ENCODE measurements at regions not wholly inside any gene's neighbourhood (a gene's known extent, or its start where the extent isn't known, plus 50 kb on each side); places are given as distances from the start of the nearest gene placed in this dataset.

DNA sequence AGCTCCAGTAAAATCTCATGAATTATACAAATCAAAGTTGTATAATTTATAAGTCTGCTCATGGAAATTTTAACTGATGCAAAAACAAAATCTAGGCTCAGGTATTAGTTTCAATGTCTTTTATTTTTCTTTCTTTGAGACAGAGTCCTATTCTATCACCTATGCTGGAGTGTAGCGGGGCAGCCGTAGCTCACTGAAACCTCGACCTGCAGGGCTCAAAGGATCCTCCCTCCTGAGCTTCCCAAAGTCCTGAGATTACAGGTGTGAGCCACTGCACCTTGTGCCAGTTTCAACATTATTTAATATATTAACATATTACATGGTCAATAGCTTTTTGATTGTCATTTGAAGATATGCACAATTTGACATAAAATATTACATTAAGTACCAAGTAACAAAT lies 678.7 kb downstream of the ARAP2 start:
- DNase-seq (ENCODE audit: missing footprints) (no peak), ATAC-seq (no peak)
- intact Hi-C loops (cut with DNase I), result no loop called here

DNA sequence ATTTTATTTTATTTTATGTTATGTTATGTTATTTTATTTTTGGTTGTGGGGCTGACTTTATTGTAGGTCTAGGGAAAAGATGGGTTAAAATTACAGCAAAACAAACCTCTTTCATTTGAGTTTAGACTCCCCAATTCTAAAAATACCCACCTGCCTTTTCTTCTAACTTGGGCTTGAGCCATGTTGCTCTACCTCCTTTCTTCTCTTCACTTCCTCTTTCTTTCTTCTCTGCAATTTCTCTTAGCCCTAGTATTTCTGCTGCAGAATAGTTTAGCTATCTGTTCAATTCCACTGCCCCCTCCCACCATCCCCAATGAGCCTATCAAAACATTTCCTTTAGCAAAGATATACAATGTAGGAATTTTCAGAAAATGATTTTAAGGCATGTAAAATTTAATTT lies 653.3 kb downstream of the ARAP2 start:
- intact Hi-C loops (cut with DNase I), result no loop called here
- ATAC-seq (no peak), DNase-seq (ENCODE audit: missing footprints) (no peak)

DNA sequence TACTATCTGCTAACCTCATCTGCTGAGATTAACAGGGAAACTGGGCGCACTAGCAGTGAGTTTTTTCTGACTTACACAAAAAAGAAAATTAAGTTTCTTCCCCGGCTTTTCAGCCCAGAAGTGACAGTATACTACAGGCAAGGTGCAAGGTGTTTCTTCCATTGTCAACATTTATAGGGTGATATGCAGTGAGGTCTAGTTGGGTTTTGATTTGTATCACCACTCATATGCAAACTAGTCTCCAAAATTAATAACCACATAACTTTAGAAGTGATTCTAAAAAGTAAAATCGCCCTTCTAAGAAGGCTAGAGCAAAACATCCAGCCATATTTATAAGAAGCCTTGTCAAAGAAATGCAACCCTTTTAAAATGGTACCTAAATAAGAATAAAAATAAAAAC lies 640.1 kb downstream of the ARAP2 start:
- DNase-seq (ENCODE audit: missing footprints), result no peak
- intact Hi-C loops (cut with DNase I), result no loop called here
- ATAC-seq, result no peak

DNA sequence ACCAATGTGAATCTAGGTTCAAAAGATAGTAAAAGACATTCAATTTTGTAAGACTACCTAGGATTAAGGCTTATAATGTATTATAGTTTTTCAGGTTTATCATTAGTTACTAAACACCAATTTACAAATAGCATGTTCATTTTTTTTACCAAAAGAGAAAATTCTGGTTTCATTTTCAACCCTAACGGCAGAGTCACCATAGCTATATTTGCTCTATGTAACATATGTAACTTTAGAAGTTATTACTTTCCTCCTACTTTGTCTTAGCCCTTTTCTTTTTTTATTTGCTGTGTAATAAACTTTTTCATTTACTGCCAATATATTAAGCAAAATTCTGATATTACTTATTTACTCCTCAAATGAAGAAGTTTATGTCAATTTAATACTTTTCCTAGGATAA lies 639.6 kb downstream of the ARAP2 start:
- intact Hi-C loops (cut with DNase I), result no loop called here
- ATAC-seq, result no peak
- DNase-seq (ENCODE audit: missing footprints), result no peak

DNA sequence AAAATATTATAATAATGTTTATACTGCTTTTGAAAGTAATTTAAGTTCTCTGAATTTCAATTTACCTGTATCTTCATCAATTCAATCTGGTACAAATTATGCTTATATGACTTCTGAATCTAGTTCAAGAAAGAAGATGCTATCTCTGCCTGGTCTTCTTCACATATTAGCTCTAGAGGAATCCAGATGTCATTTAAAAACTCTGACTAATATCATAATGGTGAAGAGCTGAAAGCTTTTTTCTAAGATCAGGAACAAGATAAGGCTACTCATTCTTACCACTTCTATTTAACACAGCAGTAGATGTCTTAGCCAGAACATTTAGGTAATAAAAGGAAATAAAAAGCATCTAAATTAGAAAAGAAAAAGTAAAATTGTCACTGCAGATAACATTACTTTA lies 636.1 kb downstream of the ARAP2 start:
- no peak for ATAC-seq
- no peak for DNase-seq (ENCODE audit: missing footprints)
- intact Hi-C loops (cut with DNase I), result no loop called here

DNA sequence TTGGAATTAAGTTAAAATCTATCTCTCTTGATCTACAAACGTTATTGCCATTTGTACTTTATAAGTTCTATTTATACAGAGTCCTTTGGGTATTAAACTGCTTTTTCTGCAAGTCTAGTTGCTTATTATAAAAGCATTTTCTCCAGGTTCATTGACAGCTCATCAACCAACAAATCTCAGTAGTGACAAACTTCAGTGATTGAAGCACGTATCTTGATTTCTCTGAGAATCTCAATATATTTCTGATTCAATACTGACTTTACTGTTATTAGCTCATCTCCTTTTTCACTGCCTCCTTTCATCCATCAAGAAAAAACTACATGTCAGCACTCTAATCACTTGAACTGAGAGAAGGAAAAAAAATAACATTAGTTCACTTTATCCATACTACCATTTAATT lies 630.2 kb downstream of the ARAP2 start:
- ATAC-seq, result no peak
- intact Hi-C loops (cut with DNase I), result no loop called here
- no peak for DNase-seq (ENCODE audit: missing footprints)

GRCh38 chr4:35639929-35640328 lies 604.4 kb downstream of the ARAP2 start:
- intact Hi-C loops (cut with DNase I), result no loop called here
- DNase-seq (ENCODE audit: missing footprints) (no peak), ATAC-seq (no peak)

GRCh38 chr4:35643661-35644060 lies 600.7 kb downstream of the ARAP2 start:
- no peak for ATAC-seq
- intact Hi-C loops (cut with DNase I), result no loop called here
- no peak for DNase-seq (ENCODE audit: missing footprints)

DNA sequence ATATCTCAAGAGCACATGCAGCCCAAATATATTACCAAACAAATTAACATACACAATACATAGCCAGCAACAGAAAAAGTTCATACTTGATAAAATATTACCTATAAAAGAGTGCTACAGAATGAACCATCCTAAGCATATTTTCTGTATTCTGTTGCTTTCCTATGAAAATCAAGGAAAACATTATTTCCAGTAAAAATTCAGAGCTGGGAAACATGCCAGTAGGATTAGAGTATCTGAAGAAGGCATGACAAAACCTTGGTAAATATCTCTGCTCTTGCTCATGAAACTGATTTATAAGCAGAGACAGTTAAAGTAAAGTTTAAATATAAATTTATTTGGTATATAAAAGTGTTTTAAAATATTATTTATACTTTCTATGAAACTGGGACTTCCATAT lies 599.7 kb downstream of the ARAP2 start:
- no peak for ATAC-seq
- intact Hi-C loops (cut with DNase I), result no loop called here
- no peak for DNase-seq (ENCODE audit: missing footprints)

- intact Hi-C loops (cut with DNase I), result no loop called here
- ATAC-seq (no peak), DNase-seq (ENCODE audit: missing footprints) (no peak)
These were observed 595.3 kb downstream of the ARAP2 start for GRCh38 chr4:35649011-35649410.

GRCh38 chr4:35649778-35650177 lies 594.5 kb downstream of the ARAP2 start:
- intact Hi-C loops (cut with DNase I), result no loop called here
- ATAC-seq (no peak), DNase-seq (ENCODE audit: missing footprints) (no peak)

DNA sequence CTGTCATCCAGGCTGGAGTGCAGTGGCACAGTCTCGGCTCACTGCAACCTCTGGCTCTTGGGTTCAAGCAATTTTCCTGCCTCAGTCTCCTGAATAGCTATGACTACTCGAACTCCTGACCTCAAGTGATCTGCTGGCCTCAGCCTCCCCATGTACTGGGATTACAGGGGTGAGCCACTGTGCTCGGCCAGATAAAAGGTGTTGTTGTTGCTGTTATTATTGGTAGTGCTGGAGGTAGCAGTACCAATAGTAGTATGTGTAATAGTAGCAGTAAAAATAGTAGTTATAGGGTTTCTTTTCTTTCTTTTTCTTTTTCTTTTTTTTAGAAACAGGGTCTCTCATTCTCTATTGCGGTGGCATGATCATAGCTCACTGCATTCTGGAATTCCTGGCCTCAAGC lies 592.1 kb downstream of the ARAP2 start:
- intact Hi-C loops (cut with DNase I), result no loop called here
- DNase-seq (ENCODE audit: missing footprints) (no peak), ATAC-seq (no peak)

DNA sequence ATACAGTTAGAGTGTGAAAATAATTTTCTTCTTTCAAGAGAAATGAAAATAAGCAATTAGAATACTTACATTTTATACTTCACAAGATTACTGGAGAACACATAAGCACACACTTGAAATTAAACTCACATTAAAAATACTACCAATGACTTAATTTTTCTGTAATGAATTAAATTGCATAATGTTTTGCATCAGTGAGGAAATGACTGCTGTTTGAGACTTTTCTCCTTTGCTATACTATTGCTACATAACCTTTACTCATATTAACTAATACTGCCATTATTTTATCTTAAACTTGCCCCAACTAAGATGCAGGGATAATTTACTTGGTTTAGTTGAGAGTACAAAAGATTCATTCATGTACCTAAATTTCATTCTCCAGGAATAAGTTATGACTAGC lies 590.9 kb downstream of the ARAP2 start:
- intact Hi-C loops (cut with DNase I), result no loop called here
- ATAC-seq (no peak), DNase-seq (ENCODE audit: missing footprints) (no peak)

DNA sequence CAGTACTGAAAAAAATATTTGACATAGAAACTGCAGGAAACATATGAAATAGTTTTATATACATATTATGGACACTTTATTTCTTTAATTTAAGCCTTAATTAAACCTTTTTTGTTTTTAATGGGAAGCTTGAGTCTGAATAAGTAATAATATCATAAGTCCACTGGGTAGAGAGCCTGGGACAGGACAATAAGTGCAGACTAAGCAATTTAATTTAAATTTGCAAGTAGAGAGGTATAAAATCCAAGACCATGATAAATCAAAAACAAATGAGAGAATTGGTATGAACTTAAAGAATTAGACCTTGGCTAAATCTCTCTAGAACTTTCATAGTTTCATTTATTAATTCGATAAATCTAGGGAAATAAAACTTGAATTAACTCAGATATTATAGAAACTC lies 571.2 kb downstream of the ARAP2 start:
- intact Hi-C loops (cut with DNase I), result no loop called here
- no peak for ATAC-seq

GRCh38 chr4:35684755-35685154 lies 559.6 kb downstream of the ARAP2 start:
- intact Hi-C loops (cut with DNase I), result no loop called here
- DNase-seq (ENCODE audit: missing footprints) (no peak), ATAC-seq (no peak)

More for the DNA sequence above, 571.2 kb downstream of the ARAP2 start:
- DNase-seq (ENCODE audit: missing footprints), result no peak

GRCh38 chr4:35689870-35690269 lies 554.4 kb downstream of the ARAP2 start:
- DNase-seq (ENCODE audit: missing footprints) (no peak), ATAC-seq (no peak)
- intact Hi-C loops (cut with DNase I), result no loop called here

- ATAC-seq (no peak), DNase-seq (ENCODE audit: missing footprints) (no peak)
- intact Hi-C loops (cut with DNase I), result no loop called here
These were observed 554.0 kb downstream of the ARAP2 start for GRCh38 chr4:35690271-35690670.

DNA sequence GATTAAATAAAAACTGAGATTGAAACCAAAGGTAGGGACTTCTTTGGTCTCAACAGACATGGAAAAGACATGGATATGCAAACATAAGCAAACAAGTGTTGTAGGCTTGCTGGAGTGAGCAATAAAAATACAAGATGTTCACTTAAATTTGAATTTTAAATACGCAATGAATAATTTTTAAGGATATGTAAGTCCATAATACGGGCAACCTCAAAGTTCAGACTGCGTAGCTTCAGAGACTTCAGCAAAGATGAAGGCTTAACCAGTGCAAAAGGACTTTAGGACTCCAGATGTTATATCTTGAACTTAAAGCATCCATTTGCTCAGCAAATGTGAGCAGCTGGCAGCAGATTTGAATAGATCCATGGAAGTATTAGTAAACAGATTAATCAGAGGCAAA lies 549.3 kb downstream of the ARAP2 start:
- ATAC-seq, result no peak
- intact Hi-C loops (cut with DNase I), result no loop called here
- DNase-seq (ENCODE audit: missing footprints), result no peak

DNA sequence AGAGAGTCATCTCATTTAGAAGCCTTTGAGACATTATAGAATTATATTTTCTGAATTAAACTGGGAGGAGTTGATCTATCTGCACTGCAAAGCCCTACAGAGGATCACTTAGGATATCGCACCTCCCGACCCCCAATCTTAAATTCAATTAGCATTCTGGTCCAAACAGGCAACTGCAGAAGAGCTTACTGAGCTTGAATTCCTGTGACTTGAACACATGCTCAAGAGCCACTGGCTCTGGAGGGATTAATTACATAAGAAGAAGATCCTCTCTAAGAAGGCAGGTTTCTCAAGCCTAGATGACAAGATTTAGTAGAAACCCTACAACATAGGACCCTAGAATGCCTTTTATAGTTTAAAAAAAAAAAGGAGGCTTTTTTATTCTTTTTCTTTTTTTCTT lies 548.9 kb downstream of the ARAP2 start:
- DNase-seq (ENCODE audit: missing footprints) (no peak), ATAC-seq (no peak)
- intact Hi-C loops (cut with DNase I), result no loop called here

GRCh38 chr4:35697210-35697736 lies 547.0 kb downstream of the ARAP2 start:
- intact Hi-C loops (cut with DNase I), result no loop called here
- no peak for ATAC-seq
- DNase-seq (ENCODE audit: missing footprints), result no peak

DNA sequence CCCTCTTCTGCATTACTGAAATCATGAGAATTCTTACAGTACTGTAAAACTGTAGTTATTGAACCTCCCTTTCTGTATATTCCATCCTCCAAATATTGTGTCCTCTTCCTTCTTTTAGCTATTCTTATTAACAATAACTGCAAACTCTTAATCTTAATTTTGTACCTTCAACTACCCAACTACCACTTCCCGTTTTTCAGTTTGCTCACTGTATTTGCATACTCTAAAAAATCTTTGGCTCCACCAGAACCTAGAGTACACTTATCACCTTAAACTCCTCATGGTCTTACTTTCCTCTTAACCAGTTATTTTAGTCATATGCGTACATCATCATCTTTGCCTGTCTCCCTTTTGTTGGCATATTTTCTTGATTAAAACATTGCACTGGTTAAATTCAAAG lies 543.7 kb downstream of the ARAP2 start:
- ATAC-seq, result no peak
- intact Hi-C loops (cut with DNase I), result no loop called here

GRCh38 chr4:35709080-35709479 lies 535.2 kb downstream of the ARAP2 start:
- intact Hi-C loops (cut with DNase I), result no loop called here
- no peak for DNase-seq (ENCODE audit: missing footprints)
- no peak for ATAC-seq

More for the DNA sequence above, 543.7 kb downstream of the ARAP2 start:
- no peak for DNase-seq (ENCODE audit: missing footprints)
